ENCODE measurements at regions not wholly inside any gene's neighbourhood (a gene's known extent, or its start where the extent isn't known, plus 50 kb on each side); places are given as distances from the start of the nearest gene placed in this dataset.
"Not testable (repeated sequence)": the region's sequence is repeated elsewhere in the genome, so short reads cannot be mapped to it uniquely, and the experiment has no call there.

GRCh38 chrX:94752434-94753169 lies 1078.6 kb downstream of the FAM133A start:
- Mint-ChIP-seq H3K27ac (no peak overlapping the region), H3K4me3 (no peak overlapping the region), H3K36me3 (no peaks in the 10 kb centered on the region), H3K4me1 (ENCODE audit: low read depth) (no peaks in the 10 kb centered on the region), H3K9me3 (ENCODE audit: low read depth) (no peaks in the 10 kb centered on the region), H3K27me3 (no peaks in the 10 kb centered on the region)

GRCh38 chrX:94758130-94758529 lies 1084.1 kb downstream of the FAM133A start:
- H3K4me3 Mint-ChIP-seq: no peak overlapping the region
- H3K36me3 Mint-ChIP-seq: no peaks in the 10 kb centered on the region
- H3K27me3 Mint-ChIP-seq: no peaks in the 10 kb centered on the region
- H3K27ac Mint-ChIP-seq: no peak overlapping the region
- H3K4me1 Mint-ChIP-seq (ENCODE audit: low read depth): no peaks in the 10 kb centered on the region
- no peaks in the 10 kb centered on the region for H3K9me3 Mint-ChIP-seq (ENCODE audit: low read depth)

- Mint-ChIP-seq H3K27me3 (no peaks in the 10 kb centered on the region), H3K4me1 (ENCODE audit: low read depth) (no peaks in the 10 kb centered on the region), H3K4me3 (no peak overlapping the region), H3K36me3 (no peaks in the 10 kb centered on the region), H3K27ac (no peak overlapping the region), H3K9me3 (ENCODE audit: low read depth) (no peaks in the 10 kb centered on the region)
Measured at GRCh38 chrX:94775640-94776039, 1101.6 kb downstream of the FAM133A start.

DNA sequence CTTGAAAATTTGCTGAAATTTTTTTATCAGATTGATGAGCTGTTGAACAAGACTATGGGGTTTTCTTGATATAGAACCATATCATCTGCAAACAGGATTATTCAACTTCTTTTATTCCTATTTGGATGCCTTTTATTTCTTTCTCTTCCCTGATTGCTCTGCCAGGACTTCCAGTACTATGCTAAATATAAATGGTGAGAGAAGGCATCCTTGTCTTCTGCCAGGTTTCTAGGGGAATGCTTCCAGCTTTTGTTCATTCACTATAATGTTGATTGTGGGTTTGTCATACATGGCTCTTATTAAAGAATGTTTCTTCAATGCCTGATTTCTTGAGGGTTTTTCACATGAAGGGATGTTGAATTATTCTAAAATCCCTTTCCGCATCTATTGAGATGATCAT lies 1139.5 kb downstream of the FAM133A start:
- no peaks in the 10 kb centered on the region for H3K4me1 Mint-ChIP-seq (ENCODE audit: low read depth)
- H3K4me3 Mint-ChIP-seq: no peak overlapping the region
- H3K9me3 Mint-ChIP-seq (ENCODE audit: low read depth): no peaks in the 10 kb centered on the region
- no peak overlapping the region for H3K27ac Mint-ChIP-seq
- no peaks in the 10 kb centered on the region for H3K36me3 Mint-ChIP-seq
- no peaks in the 10 kb centered on the region for H3K27me3 Mint-ChIP-seq

DNA sequence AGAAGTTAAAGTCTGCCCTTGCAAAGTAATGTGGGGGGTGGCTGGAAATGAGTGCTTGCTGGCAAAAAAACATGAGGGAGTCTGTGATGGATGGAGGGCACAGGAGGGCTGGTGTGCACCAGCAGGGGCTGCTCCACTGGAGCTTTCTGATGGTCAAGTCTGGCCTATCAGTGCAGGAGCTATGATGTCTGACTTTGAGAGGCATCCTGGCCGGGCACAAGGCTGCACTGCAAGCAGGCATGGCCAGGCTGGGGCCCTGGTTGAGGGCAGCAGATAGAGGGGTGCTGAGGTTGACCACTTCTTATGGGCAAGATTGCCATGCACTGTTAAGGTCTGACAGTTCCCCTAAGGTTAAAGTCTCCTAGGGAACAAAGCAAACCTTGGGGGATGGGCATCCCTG lies 1140.2 kb downstream of the FAM133A start:
- Mint-ChIP-seq H3K27me3 (no peaks in the 10 kb centered on the region), H3K36me3 (no peaks in the 10 kb centered on the region), H3K27ac (no peak overlapping the region), H3K4me1 (ENCODE audit: low read depth) (no peaks in the 10 kb centered on the region), H3K4me3 (no peak overlapping the region), H3K9me3 (ENCODE audit: low read depth) (no peaks in the 10 kb centered on the region)

DNA sequence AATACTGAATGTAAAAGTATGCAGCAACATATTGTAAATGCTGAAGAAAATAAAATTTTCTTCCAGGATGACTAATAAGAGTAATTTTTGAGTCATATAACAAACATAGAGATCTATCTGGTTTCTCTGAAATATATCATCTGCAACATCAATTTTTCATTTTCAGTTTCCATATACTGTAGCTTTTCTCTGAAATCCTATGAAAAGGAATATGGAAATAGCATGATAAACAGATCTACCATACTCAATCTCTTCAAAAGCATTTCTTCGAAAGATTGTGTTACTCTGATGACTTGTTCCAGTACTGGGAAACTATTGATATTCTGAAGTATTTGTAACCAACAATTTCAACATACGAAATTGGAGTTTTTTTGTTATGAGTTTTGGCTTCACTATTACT lies 1156.7 kb downstream of the FAM133A start:
- H3K36me3 Mint-ChIP-seq: no peaks in the 10 kb centered on the region
- H3K4me3 Mint-ChIP-seq: no peak overlapping the region
- no peaks in the 10 kb centered on the region for H3K4me1 Mint-ChIP-seq (ENCODE audit: low read depth)
- no peak overlapping the region for H3K27ac Mint-ChIP-seq
- no peaks in the 10 kb centered on the region for H3K9me3 Mint-ChIP-seq (ENCODE audit: low read depth)
- no peaks in the 10 kb centered on the region for H3K27me3 Mint-ChIP-seq

DNA sequence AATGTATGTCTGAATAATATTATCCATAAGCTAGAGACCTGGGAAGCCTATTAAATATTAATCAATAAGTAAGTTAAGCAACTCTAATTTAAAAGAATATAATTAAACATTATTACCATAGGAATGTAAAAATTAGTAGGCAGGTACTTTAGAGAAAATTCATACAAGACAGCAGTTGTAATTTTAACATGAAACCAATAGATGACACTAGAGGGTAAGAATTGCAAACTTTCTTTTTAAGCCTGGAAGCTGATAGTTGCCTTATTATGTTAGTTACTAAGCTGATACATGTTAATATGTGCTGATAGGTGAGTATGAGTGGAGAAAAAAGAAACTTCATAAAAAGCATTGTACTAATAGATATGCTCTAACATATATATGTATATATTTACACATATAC lies 1157.4 kb downstream of the FAM133A start:
- no peak overlapping the region for H3K27ac Mint-ChIP-seq
- H3K36me3 Mint-ChIP-seq: no peaks in the 10 kb centered on the region
- no peaks in the 10 kb centered on the region for H3K27me3 Mint-ChIP-seq
- no peaks in the 10 kb centered on the region for H3K9me3 Mint-ChIP-seq (ENCODE audit: low read depth)
- no peak overlapping the region for H3K4me3 Mint-ChIP-seq
- H3K4me1 Mint-ChIP-seq (ENCODE audit: low read depth): no peaks in the 10 kb centered on the region

- no peaks in the 10 kb centered on the region for H3K36me3 Mint-ChIP-seq
- no peak overlapping the region for H3K27ac Mint-ChIP-seq
- no peaks in the 10 kb centered on the region for H3K27me3 Mint-ChIP-seq
- H3K4me1 Mint-ChIP-seq (ENCODE audit: low read depth): no peaks in the 10 kb centered on the region
- H3K9me3 Mint-ChIP-seq (ENCODE audit: low read depth): no peaks in the 10 kb centered on the region
- no peak overlapping the region for H3K4me3 Mint-ChIP-seq
Measured at GRCh38 chrX:94834226-94834625, 1160.2 kb downstream of the FAM133A start.

GRCh38 chrX:94850811-94851210 lies 1176.8 kb downstream of the FAM133A start:
- no peaks in the 10 kb centered on the region for H3K36me3 Mint-ChIP-seq
- H3K9me3 Mint-ChIP-seq (ENCODE audit: low read depth): no peaks in the 10 kb centered on the region
- no peaks in the 10 kb centered on the region for H3K27me3 Mint-ChIP-seq
- H3K4me3 Mint-ChIP-seq: no peak overlapping the region
- no peaks in the 10 kb centered on the region for H3K4me1 Mint-ChIP-seq (ENCODE audit: low read depth)
- no peak overlapping the region for H3K27ac Mint-ChIP-seq

DNA sequence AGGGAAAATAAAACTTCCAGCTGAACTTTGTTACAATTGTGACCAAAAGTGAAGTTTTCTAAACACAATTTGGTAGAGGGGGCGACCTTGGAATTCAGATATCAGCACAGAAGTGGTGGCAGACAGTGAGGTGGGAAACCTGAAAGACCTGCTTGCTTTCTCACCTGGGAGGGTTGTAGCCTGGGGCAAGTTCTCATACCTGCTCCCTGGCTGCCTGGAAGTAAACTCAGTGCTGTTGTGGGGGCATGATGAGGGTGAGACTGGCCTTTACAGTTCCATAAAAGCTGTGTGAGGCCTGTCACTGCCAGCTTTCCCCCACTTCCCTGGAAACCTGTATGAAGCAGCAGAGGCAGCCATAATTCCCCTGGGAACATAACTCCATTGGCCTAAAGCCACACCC lies 1180.2 kb downstream of the FAM133A start:
- H3K4me1 Mint-ChIP-seq (ENCODE audit: low read depth): no peaks in the 10 kb centered on the region
- H3K36me3 Mint-ChIP-seq: no peaks in the 10 kb centered on the region
- no peak overlapping the region for H3K27ac Mint-ChIP-seq
- H3K4me3 Mint-ChIP-seq: no peak overlapping the region
- H3K27me3 Mint-ChIP-seq: no peaks in the 10 kb centered on the region
- H3K9me3 Mint-ChIP-seq (ENCODE audit: low read depth): no peaks in the 10 kb centered on the region

DNA sequence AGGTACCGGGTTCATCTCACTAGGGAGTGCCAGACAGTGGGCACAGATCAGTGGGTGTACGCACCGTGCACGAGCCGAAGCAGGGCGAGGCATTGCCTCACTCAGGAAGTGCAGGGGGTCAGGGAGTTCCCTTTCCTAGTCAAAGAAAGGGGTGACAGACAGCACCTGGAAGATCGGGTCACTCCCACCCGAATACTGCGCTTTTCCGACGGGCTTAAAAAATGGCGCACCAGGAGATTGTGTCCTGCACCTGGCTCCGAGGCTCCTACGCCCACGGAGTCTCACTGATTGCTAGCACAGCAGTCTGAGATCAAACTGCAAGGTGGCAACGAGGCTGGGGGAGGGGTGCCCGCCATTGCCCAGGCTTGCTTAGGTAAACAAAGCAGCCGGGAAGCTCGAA lies 1188.5 kb downstream of the FAM133A start:
- not testable (repeated sequence) for H3K9me3 Mint-ChIP-seq (ENCODE audit: low read depth); H3K27ac Mint-ChIP-seq; H3K36me3 Mint-ChIP-seq; H3K27me3 Mint-ChIP-seq; H3K4me3 Mint-ChIP-seq; H3K4me1 Mint-ChIP-seq (ENCODE audit: low read depth)

- Mint-ChIP-seq H3K27me3 (no peaks in the 10 kb centered on the region), H3K4me3 (no peak overlapping the region), H3K27ac (no peak overlapping the region), H3K36me3 (no peaks in the 10 kb centered on the region), H3K9me3 (ENCODE audit: low read depth) (no peaks in the 10 kb centered on the region), H3K4me1 (ENCODE audit: low read depth) (no peaks in the 10 kb centered on the region)
Measured at GRCh38 chrX:94871640-94872039, 1197.6 kb downstream of the FAM133A start.

GRCh38 chrX:94901849-94902248 lies 1227.8 kb downstream of the FAM133A start:
- no peaks in the 10 kb centered on the region for H3K9me3 Mint-ChIP-seq (ENCODE audit: low read depth)
- no peaks in the 10 kb centered on the region for H3K27me3 Mint-ChIP-seq
- no peak overlapping the region for H3K4me3 Mint-ChIP-seq
- H3K4me1 Mint-ChIP-seq (ENCODE audit: low read depth): no peaks in the 10 kb centered on the region
- no peaks in the 10 kb centered on the region for H3K36me3 Mint-ChIP-seq
- H3K27ac Mint-ChIP-seq: no peak overlapping the region

DNA sequence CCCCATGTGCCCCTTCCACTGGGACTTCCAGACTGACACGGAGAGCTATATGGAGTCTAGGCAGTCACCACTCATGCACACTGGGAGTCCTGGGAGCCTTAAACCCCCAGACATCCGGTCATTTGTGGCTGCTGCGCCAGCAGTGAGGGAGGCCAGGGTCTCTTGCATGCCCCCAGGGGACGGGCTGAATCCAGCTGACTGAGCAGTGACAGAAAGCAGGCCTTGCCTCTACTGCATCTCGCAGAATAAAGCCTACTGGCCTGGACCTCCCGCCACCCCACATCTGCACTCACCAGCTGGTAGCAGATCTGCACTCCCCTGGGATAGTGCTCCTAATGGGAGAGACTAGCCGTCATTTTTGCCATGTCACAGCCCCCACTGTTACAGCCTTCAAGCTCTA lies 1234.2 kb downstream of the FAM133A start:
- Mint-ChIP-seq H3K27me3 (no peaks in the 10 kb centered on the region), H3K27ac (no peak overlapping the region), H3K36me3 (no peaks in the 10 kb centered on the region), H3K9me3 (ENCODE audit: low read depth) (no peaks in the 10 kb centered on the region), H3K4me1 (ENCODE audit: low read depth) (no peaks in the 10 kb centered on the region), H3K4me3 (no peak overlapping the region)

- no peaks in the 10 kb centered on the region for H3K27me3 Mint-ChIP-seq
- H3K4me1 Mint-ChIP-seq (ENCODE audit: low read depth): no peaks in the 10 kb centered on the region
- H3K27ac Mint-ChIP-seq: no peak overlapping the region
- H3K4me3 Mint-ChIP-seq: no peak overlapping the region
- no peaks in the 10 kb centered on the region for H3K36me3 Mint-ChIP-seq
- no peaks in the 10 kb centered on the region for H3K9me3 Mint-ChIP-seq (ENCODE audit: low read depth)
Measured at GRCh38 chrX:94908648-94909047, 1234.6 kb downstream of the FAM133A start.

DNA sequence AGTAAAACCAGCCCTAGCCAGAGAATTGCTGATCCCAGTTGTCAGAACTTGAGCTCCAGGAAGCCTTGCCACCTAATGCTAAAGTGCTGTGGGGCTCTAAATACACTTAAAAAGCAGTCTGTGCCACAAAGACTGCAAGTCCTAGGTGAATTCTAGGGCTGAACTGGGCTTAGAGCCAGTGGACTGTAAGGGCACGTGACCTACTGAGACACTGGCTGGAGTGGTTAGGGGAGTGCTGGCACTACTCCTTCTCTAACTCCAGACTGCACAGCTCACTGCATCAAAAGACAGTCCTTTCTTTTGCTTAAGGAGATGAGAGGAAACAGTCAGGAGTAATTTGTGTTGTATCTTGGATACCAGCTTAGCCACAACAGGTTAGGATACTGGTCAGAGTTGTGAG lies 1240.2 kb downstream of the FAM133A start:
- Mint-ChIP-seq H3K27ac (no peak overlapping the region), H3K36me3 (no peaks in the 10 kb centered on the region), H3K27me3 (no peaks in the 10 kb centered on the region), H3K4me1 (ENCODE audit: low read depth) (no peaks in the 10 kb centered on the region), H3K4me3 (no peak overlapping the region), H3K9me3 (ENCODE audit: low read depth) (no peaks in the 10 kb centered on the region)
